Gastroesophageal sphincter (tissue), 3 donors: ENCODE measurements at regions not wholly inside any gene's neighbourhood (a gene's known extent, or its start where the extent isn't known, plus 50 kb on each side); places are given as distances from the start of the nearest gene placed in this dataset.

Source experiments
- CTCF ChIP-seq, 4 experiments: fragments of 200-600 bp in 2 of 4; fragments of 450-650 bp in 2 of 4; sonication (generic) in 1 of 4; IDR thresholded peaks; one replicate each; pipeline ENCODE4 v1.5.1; 2017 to 2019; ENCODE audit warnings: antibody characterized with exemption in 4 of 4, mild to moderate bottlenecking in 2 of 4, moderate library complexity in 2 of 4
- POLR2A ChIP-seq, 2 donors: fragments of 450-650 bp; IDR thresholded peaks; one replicate each; pipeline ENCODE4 v1.6.1; 2017; ENCODE audit warnings: antibody characterized with exemption in 2 of 2, mild to moderate bottlenecking in 2 of 2, moderate library complexity in 1 of 2

GRCh38 chr11:89608234-89608966 is 101.7 kb upstream of the TRIM77 start:
- TF ChIP-seq POLR2A (IDR thresholded peaks at IDR 0.05) (no peak), CTCF (IDR thresholded peaks at IDR 0.05) (no peak)
